Dedifferentiated amniotic fluid mesenchymal stem cell (primary cell): ENCODE measurements at regions not wholly inside any gene's neighbourhood (a gene's known extent, or its start where the extent isn't known, plus 50 kb on each side); places are given as distances from the start of the nearest gene placed in this dataset.
"Not testable (repeated sequence)": the region's sequence is repeated elsewhere in the genome, so short reads cannot be mapped to it uniquely, and the experiment has no call there.

Experiments
- DNase-seq: peaks from one replicate; pipeline ENCODE4 v3.0.0-alpha.2; 2016; ENCODE audit errors: extremely low spot score

DNA sequence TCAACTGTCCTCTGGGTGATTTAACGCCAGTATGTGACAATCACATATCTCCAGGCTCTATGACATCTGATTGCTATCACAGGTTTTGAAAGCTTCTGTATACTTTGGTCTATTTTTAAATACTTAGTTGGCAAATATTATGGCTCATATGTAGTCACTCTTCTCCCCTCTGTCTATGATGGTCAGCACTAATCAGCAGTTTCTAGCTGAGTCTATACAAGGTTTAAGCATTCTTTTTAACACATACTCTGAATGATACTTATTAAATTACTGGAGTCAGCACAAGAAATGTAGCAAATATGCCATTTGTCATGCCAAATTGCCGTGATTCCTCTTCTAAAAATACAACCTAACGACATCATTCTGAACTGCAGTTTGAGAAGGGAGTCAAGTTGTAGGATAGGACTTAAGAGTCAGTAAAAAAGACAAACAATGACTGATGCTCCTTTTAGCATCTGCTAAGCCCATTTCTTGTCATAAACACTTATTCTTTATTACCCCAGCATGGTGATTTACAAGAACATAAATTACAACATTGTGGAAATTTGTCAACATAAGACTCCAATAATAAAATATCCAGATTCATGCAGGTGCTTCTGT, 947.8 kb downstream of the XPNPEP1 start:
- DNase-seq: no peak

DNA sequence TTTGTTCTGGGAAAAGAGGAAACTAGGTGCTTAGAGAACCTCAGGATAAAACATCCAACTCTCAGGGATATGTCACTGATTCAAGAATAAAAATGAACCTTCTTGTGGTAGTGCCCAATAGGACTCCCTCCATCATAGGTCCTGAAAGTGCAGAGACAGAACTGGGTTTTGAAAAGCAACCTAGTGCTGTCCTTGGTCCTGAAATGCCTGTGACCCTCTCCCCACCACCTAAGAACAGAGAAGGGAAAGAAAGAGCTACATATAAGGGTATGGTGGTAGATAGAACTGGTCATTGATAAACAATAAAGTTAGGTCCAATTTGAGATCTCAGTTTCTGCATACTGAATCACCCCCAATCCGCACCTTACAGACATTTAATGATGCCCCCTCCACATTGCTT, 953.3 kb downstream of the XPNPEP1 start:
- DNase-seq: no peak

DNA sequence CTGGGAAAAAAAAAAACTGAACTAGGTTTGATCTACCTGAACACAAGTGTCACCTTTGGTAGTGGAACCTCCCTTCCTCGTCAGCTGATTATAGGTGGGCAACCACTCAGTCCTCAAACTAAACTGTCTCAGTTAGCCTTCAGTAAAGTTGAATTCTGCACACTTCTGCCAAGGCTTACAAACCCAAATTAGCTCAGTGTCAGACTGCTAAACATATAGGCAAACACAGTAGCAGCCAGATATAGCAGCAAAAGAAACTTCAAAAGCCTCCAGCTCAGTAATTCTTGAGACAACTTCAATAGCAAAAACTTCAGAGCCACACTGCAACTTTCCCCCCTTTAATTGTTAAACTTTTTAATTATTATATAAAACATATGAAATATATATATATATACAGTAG, 956.9 kb downstream of the XPNPEP1 start:
- DNase-seq: no peak

DNA sequence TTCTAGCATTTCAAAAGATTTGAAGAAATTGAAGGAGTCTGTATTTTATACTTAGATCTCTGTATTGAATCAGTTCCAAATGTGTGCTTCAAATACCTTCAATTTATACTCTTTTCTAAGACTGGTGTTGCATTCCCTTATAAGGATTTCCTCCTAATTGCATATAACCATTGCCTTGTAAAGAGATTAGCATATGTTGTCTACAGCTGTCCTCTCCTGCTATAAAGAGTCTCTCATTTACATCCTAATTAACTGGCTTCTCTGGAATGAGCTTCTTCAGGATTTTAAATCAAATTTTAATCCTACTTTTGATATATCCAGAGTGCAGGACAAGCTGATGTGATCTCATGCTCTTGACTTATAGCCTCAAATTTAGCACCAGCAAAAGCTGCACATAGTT, 957.3 kb downstream of the XPNPEP1 start:
- DNase-seq: no peak

DNA sequence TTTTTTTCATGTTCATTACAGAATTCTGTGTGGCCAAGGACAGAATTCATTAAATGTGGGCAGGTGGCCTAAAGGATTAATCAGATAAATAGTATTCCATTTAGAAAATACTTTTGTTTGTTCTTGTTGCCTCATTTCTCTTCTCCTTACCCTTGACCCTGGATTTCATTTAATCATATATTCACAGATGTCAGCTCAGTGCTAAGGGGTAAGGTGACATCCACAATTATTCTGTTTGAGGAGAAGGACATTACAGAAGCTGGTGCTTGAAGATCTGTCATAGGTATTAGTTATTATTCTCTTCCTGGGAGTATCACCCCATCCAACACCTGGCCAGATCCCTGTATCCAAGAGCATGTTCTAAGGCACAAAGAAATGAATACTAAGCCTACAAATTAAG, 961.1 kb downstream of the XPNPEP1 start:
- DNase-seq: no peak

DNA sequence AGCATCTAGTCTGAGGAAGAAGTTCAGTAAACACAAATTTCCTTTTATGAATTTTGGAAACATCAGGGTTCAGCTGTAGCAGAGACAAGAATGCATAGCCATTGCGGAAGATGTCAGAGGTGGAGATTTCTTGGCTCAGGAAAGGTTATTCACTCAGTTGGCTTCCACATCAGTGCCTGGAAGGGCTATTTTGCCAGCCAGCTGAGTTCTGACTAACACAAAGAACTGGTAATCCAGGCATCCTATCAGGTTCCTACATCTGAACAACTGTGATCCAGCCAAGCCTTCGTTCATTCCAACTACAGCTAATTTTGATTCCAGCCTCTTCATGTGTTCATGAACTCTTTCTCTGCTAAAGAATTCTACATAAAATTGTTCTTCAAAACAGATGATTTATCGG, 965.6 kb downstream of the XPNPEP1 start:
- DNase-seq: no peak

DNA sequence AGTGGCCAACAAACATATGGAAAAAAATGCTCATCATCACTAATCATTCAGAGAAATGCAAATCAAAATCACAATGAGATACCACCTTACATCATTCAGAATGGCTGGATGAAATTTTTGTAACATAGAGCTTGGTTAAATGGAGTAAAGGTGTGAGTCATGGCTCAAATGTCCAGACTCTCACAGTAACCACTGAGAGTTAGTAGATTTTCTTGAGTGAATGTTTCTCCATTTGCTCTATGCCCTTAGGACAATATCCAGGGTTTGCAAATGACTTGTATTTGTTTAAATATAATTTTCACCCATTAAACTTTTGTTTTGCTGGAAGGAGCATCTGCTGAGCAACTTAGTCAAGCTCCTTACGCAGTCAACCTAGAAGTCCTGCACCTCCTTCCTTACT, 967.2 kb downstream of the XPNPEP1 start:
- no peak for DNase-seq

DNA sequence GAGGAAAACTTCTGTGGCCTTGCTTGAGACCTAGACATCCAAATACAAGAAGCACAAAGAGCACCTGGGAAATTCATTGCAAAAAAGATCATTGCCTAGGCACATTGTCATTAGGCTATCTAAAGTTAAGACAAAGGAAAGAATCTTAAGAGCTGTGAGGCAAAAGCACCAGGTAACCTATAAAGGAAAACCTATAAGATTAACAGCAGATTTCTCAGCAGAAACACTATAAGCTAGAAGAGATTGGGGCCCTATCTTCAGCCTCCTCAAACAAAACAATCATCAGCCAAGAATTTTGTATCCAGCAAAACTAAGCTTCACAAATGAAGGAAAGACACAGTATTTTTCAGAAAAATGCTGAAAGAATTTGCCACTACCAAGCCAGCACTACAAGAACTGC, 1003.3 kb downstream of the XPNPEP1 start:
- DNase-seq: not testable (repeated sequence)

DNA sequence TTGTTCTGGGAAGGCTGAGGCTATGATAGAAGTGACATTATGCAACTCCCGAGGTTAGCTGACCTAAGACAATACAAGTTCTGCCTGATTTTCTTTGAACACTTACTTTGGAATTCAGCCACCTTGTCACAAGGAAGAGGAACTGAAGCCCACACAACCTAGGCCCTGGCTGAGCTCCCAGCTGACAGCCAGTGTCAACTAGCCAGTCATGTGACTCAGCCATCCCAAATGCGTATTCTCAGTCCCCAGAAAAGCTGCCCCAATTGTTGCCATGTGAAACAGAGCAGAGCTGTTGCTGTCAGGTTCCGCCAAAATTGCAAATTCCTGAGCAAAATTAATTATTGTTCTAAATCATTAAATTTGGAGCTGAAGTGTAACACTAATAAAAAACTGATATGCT, 1010.0 kb downstream of the XPNPEP1 start:
- no peak for DNase-seq

DNA sequence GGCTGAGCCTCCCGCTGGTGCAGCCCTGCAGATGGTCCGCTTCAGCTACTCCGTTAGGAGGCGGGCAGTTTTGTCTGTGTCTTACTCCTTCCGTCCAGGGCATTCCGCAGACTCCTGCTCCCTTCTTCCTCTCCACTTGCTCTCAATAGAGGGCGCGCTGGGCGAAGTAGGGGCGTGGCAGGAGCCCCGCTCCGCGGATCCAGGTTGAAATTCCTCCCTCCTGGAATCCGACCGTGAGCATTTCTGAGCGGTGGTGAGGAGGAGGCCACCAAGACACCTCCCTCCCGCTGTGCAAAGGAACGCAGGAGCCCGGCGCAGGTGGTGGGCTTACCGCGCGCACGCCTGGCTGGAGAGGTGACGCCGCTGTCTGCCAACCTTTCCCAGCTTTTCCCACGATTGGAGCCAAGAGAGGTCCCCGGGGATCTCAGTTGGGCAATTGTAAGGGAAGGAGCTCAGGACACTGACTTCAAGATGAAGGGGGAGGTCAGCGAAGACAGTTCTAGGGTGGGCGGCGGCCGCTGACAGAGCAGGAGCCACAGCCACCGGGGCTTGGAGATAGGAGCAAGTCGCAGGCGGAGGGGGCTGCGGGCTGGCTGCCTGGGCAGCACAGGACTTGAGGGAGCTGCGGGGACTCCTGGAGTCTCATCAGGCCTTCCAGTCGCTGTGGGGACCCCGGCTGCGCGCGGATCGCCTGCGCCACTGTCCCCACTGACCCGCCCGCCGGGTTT, 1011.3 kb downstream of the XPNPEP1 start:
- peak; percentile 34 for DNase-seq

DNA sequence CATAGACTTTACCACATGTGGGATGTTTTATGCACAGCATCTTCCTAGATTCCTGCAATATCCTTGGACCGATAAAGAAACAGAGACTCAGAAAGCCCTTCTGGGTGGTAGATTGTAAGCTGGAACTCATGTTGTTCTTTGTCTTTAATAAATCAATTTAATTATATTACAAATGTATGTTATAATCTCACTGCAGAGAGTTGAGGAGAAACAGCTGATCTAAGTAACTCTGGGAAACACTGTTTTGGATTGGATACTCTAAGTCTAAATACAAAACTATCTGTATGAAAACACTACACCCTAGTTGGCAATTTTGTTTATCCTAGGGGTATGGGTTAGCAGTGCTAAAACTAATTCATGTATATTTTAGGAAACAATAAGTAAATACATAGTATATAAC, 1015.2 kb downstream of the XPNPEP1 start:
- no peak for DNase-seq

DNA sequence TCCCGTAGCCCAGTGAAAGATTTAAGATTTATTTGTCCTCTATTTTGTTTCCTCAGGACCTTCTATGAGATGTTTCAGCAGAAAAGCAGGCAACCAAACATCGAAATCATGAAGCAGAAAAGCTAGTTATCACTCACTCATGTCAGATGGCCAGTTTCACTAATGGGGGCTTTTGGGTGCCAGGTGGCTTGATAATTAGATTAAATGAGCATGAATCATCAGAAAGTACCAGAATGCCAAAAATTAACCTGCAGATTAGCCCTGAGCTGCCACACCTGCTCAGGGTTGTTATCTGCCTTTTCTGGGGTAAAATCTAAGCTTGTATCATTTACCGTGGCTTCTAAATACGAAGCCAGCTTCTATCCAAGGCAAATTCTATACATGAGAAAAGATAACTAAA, 1017.5 kb downstream of the XPNPEP1 start:
- DNase-seq: no peak

DNA sequence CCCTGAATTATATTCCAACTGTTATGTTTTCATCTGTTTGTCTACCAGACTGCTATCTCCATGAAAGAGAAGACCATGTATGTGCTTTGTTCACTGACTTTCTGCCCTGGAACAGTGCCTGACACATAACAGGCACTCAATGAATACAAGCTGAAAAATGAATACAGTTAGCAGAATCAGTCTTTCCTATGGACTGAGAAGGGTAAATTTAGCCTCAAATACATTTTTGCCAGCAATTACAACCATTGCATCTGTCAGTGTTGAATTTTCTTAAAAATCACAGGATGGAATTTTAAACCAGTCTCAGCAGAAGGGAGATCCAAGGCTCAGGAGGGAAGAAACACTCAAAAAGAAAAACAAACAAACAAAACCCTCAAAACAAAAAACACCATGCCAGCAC, 1018.1 kb downstream of the XPNPEP1 start:
- DNase-seq: no peak

DNA sequence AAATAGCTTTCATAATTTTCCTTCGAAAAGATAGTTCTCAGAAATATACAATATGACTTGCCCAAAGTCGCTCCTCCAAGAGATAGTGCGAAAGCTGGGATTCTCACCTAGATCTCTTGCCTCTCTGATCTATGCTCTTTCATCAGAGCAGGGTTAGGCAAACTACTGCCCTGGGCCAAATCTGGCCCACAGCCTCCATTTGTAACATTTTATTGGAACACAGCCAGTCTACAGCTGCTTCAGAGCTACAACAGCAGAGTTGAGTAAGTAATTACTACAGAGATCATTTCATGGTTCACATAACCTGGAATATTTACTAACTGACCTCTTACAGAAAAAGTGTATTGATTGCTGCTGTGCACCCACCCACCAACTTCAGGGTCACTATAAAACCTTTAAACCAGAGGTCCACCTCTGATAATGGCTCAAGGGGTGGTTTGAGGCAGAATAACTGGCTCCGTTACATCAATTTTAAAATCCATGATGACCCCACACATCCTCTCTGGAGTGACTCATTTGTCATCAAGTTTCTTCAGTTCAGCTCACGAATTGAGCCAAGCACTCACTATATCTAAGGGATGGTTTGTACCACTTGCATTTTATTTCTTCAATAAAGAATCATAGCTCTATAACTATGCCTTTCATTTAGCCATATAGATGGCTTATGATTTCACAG, 1019.0 kb downstream of the XPNPEP1 start:
- DNase-seq: no peak

DNA sequence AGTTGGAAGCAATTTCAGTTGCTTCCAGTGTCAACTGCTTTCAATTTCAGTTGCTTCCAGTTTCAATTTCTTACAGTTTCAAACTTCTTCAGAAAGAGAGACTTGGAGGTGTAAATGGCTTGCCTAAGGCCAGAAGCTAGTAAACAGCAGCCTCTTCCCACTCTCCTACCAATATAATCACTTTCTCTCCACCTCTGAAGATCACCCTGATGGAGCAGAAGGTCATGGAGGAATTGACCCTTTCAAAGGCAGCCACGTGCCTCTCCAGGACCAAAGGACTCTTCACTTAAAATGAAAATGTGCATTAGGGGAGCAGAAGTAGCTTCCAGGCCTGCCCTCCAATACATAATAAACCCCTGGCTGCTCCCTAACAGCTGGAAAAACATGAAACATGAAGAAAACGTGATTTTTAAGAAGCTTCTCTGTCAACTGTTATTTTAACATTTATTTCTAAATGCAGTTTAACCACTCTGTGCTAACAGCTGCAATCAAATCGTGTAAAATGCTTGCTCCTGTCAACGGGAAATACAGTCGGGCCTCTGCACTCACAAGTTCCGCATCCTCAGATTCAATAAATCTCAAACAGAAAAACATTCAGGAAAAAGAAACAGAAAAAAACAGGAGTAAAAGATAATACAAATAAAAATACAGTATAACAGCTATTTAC, 1020.6 kb downstream of the XPNPEP1 start:
- no peak for DNase-seq

DNA sequence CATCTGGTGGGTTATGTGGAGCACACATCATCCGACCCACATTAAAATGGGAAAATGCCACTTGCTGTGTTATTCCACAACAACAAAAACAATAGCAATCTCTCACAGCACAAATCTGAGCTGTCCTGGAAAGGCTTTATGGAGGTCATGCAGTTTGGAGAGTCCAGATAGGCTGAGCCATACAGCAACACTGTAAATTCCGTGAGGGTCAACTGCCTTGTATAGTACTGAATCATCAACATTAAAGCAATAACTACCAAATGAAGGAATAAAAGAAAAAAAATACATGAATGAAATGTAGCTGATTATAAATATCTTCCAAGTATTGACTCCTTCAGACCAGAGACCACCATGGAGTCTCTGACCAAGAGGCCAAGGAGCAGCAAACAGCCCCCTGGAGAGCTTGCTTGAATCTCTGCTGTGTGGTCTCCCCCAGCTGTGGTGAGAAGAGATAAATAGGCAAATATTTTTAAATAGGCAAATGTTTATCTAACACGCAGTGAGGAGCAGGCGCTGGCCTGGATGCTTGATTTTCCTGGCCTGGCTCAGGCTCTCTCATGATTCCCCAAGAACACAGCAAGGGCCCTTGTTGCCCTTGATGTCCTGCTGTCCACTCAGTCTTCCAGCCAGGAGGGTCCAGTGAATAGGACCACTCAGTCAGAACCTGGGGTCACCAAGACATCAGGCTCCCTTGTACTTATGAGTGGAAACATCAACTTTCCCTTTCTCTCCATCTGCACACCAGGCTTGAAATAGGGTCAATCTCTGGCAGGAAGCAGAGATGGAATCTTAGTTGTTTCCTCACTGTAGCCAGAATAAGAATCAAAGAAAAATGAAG, 1021.3 kb downstream of the XPNPEP1 start:
- DNase-seq: no peak

DNA sequence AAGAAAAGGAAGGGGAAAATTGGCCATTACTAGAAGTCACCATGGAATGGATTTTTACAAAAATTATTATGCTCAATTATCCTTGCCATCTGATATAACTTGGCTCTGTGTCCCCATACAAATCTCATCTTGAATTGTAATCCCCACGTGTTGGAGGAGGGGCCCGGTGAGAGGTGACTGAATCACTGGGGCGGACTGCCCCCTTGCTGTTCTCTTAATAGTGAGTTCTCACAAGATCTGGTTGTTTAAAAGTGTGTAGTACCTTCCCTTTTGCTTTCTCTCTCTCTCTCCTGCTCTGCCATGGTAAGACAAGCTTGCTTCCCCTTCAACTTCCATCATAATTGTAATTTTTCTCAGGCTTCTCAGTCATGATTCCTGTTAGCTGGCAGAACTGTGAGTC, 1023.6 kb downstream of the XPNPEP1 start:
- DNase-seq: no peak

DNA sequence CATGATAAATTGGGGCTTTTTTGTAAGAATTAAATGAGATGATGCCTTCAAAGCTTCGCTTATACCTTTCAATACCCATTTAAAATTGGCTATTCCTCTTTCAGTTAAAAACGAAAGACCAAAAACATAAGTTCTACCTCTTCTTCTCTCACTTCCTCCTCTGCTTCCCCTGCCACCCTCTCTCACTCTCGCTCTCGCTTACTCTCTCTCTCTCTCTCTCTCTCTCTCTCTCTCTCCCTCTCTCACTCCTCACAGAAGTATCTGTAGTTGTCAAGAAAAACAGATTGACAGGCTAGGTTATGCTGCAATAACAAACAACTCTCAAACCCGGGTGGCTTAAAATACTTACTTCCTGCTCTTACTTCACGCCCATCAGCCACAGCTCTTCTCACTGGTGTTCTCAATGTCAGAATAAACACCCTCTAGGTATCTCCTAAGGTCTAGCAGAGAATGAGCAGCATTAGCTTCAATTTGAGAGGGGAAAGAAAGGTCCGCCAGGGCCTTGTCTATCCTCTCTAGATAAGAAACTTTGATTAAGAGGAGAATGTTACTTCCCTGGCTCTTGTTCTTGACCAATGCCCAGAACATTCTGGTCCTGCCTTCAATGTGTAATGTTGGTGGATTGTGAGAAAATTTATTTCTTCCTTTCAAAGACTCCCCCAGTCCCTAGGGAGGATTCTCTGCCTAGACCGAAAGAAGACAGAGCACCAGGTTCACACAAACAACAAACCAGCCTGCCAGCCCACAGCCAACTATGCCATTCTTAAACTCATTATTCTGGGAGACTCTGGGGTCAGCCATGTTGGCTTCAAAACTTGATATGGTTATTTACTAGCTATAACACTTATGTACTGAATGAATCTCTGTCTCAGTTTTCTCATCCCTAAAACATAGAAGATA, 1028.7 kb downstream of the XPNPEP1 start:
- DNase-seq: no peak

DNA sequence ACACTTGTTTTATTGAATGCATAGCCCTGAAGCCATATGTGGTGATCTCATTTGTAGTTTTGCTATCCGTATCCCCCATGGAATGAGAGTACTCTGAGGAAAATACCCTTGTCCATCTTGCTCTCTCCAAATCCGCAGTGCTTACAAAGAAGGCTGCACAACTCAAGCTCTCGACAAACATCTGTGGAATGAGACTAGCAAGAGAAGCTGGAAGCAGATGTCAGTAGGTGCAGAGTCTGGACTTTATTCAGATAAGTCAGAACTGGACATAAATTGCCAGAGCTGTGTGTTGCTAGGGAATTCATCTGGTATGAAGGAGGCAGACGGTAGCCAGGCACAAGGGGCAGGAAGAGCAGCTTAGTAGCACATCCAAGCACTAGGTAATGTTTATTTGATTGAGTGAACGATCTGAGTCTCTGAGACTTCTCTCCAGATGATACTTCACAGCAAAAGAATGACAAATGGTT, 1046.2 kb downstream of the XPNPEP1 start:
- no peak for DNase-seq

DNA sequence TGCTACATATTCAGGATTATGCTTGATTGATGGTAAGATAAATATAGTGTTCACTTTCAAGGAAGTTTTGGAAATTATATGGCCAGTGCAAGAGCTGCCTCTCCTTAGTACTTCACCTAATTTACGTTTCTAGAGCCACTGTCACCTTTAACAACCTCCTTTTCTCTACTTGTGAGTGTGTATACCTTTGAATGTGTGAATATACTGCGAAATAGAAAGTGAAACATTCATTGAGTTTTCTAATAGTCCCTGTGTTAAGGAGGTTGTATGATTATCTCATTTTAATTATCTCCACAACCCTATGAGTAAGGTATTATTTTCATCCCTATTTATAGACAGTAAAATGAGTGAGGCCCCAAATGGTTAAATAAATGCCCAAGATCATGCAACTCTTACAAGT, 1050.5 kb downstream of the XPNPEP1 start:
- no peak for DNase-seq

DNA sequence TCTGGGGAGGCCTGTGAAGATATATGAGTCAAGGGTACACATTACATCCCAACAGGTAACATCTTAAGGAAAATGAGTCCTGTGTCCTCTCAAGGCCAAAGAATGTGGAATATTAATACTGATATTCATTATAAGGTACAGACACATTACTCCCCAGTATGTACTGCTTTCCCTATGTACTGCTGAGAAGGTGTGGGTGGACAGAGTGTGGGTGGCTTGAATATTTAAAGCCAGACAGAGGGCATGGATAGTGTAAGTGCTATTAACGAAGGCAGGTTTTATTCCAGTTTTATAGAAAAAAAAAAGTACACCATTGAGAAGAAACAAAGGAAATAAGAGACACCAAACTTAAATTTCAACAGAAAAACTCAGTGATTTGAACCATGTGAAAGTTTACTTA, 1054.4 kb downstream of the XPNPEP1 start:
- no peak for DNase-seq
